ENCODE measurements at regions not wholly inside any gene's neighbourhood (a gene's known extent, or its start where the extent isn't known, plus 50 kb on each side); places are given as distances from the start of the nearest gene placed in this dataset.

GRCh38 chr11:129287920-129288319 lies 87.7 kb upstream of the BARX2 start:
- no peak for TF ChIP-seq CTCF (IDR thresholded peaks at IDR 0.05; ENCODE audit: low read depth, low read length, poor library complexity, severe bottlenecking)
- TF ChIP-seq EZH2phosphoT487 (IDR thresholded peaks at IDR 0.05; ENCODE audit: borderline replicate concordance, low read length), result no peak
